ENCODE measurements at regions not wholly inside any gene's neighbourhood (a gene's known extent, or its start where the extent isn't known, plus 50 kb on each side); places are given as distances from the start of the nearest gene placed in this dataset.
A peak's percentile ranks its signal among the peaks of the same experiment; 100 is the strongest.

DNA sequence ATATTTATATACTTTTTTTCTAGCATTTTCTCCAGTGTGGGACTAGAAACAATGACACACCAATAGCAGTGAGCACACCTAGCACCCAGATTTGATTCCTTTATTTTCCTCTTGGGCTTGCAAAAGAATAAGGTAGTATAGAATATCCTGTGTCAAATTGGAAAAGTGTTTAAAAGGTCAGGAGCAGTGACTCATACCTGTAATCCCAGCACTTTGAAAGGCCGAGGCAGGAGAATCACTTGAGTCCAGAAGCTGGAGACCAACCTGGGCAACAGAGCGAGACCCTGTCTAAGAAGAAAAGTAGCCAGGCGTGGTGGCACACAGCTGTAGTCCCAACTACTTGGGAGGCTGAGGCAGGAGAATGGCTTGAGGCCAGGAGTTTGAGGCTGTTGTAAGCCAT, 53.8 kb upstream of the SGPP1 start:
- no peaks in the 10 kb centered on the region for H3K36me3 Mint-ChIP-seq (ENCODE audit: low read depth)
- peaks cover 8% of the 10 kb centered on the region for H3K4me1 Mint-ChIP-seq
- TF ChIP-seq, protein P1, sequence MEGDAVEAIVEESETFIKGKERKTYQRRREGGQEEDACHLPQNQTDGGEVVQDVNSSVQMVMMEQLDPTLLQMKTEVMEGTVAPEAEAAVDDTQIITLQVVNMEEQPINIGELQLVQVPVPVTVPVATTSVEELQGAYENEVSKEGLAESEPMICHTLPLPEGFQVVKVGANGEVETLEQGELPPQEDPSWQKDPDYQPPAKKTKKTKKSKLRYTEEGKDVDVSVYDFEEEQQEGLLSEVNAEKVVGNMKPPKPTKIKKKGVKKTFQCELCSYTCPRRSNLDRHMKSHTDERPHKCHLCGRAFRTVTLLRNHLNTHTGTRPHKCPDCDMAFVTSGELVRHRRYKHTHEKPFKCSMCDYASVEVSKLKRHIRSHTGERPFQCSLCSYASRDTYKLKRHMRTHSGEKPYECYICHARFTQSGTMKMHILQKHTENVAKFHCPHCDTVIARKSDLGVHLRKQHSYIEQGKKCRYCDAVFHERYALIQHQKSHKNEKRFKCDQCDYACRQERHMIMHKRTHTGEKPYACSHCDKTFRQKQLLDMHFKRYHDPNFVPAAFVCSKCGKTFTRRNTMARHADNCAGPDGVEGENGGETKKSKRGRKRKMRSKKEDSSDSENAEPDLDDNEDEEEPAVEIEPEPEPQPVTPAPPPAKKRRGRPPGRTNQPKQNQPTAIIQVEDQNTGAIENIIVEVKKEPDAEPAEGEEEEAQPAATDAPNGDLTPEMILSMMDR (IDR thresholded peaks at IDR 0.05; ENCODE audit: unreplicated experiment in 3 of 3): no peak
- no peaks in the 10 kb centered on the region for H3K27me3 Mint-ChIP-seq (ENCODE audit: low read depth)
- H3K4me3 Mint-ChIP-seq: no peak overlapping the region
- no peaks in the 10 kb centered on the region for H3K9me3 Mint-ChIP-seq
- no peak overlapping the region for H3K27ac Mint-ChIP-seq

GRCh38 chr14:63782683-63783389, 55.0 kb upstream of the SGPP1 start:
- TF ChIP-seq, protein P1 (IDR thresholded peaks at IDR 0.05; ENCODE audit: unreplicated experiment in 3 of 3): no peak

GRCh38 chr14:63788011-63788933, 60.4 kb upstream of the SGPP1 start:
- Mint-ChIP-seq H3K4me3 (no peak overlapping the region), H3K4me1 (peaks cover 21% of the 10 kb centered on the region), H3K27ac (peak overlapping the region in 2 of 3 experiments; percentile 6 to 55), H3K27me3 (ENCODE audit: low read depth) (peaks cover 4% of the 10 kb centered on the region), H3K9me3 (no peaks in the 10 kb centered on the region), H3K36me3 (ENCODE audit: low read depth) (no peaks in the 10 kb centered on the region)
- TF ChIP-seq, protein P1 (IDR thresholded peaks at IDR 0.05; ENCODE audit: unreplicated experiment in 3 of 3): no peak

More at GRCh38 chr14:63782683-63783389, 55.0 kb upstream of the SGPP1 start:
- Mint-ChIP-seq H3K9me3 (no peaks in the 10 kb centered on the region), H3K27me3 (ENCODE audit: low read depth) (no peaks in the 10 kb centered on the region), H3K4me3 (no peak overlapping the region), H3K27ac (peak overlapping the region in 1 of 3 experiments; percentile 31), H3K4me1 (peaks cover 8% of the 10 kb centered on the region), H3K36me3 (ENCODE audit: low read depth) (no peaks in the 10 kb centered on the region)

DNA sequence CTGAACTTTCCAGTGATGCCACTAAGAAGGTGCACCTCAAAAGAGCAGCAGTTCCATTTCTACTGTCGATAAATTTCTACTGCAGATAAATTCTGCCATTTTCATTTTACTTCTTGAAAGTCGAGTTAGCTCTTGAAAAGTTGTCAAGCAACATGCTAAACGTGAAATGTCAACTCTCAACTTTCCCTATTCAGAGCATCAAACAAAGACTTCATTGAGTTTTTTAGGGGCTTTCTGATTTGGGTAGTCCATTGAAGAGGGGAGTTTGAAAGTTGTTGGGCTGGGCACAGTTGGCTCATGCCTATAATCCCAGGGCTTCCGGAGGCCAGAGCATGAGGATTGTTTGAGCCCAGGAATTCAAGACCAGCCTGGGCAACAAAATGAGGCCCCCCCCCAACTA, 59.4 kb upstream of the SYNE2 start:
- Mint-ChIP-seq H3K27me3 (ENCODE audit: low read depth) (peaks cover 4% of the 10 kb centered on the region), H3K36me3 (ENCODE audit: low read depth) (no peaks in the 10 kb centered on the region), H3K27ac (no peak overlapping the region), H3K9me3 (no peaks in the 10 kb centered on the region), H3K4me3 (no peak overlapping the region), H3K4me1 (peaks cover 10% of the 10 kb centered on the region)
- TF ChIP-seq, protein P1 (IDR thresholded peaks at IDR 0.05; ENCODE audit: unreplicated experiment in 3 of 3): no peak

GRCh38 chr14:63795532-63795931, 57.3 kb upstream of the SYNE2 start:
- Mint-ChIP-seq H3K4me1 (peaks cover 5% of the 10 kb centered on the region), H3K36me3 (ENCODE audit: low read depth) (no peaks in the 10 kb centered on the region), H3K9me3 (no peaks in the 10 kb centered on the region), H3K27ac (no peak overlapping the region), H3K27me3 (ENCODE audit: low read depth) (no peaks in the 10 kb centered on the region), H3K4me3 (no peak overlapping the region)
- TF ChIP-seq, protein P1 (IDR thresholded peaks at IDR 0.05; ENCODE audit: unreplicated experiment in 3 of 3): no peak
